HFFc6 (cell line): ENCODE measurements at regions not wholly inside any gene's neighbourhood (a gene's known extent, or its start where the extent isn't known, plus 50 kb on each side); places are given as distances from the start of the nearest gene placed in this dataset.
A peak's percentile ranks its signal among the peaks of the same experiment; 100 is the strongest.

Source experiments
- DNase-seq: peaks from one replicate; pipeline ENCODE4 v3.0.0-alpha.2; 2018
- H3K27ac Mint-ChIP-seq: 2 replicates; pipeline ENCODE4 v1.8.0; 2020; ENCODE audit warnings: mild to moderate bottlenecking, mixed read lengths
- H3K27me3 Mint-ChIP-seq: 2 replicates; pipeline ENCODE4 v1.8.0; 2021; ENCODE audit warnings: mild to moderate bottlenecking, moderate library complexity, mixed read lengths; ENCODE audit not compliant: insufficient read depth
- H3K36me3 Mint-ChIP-seq: 2 replicates; pipeline ENCODE4 v1.8.0; 2021; ENCODE audit warnings: low read depth, mixed read lengths
- H3K4me1 Mint-ChIP-seq: 2 replicates; pipeline ENCODE4 v1.8.0; 2020; ENCODE audit warnings: low read depth, mixed read lengths
- H3K4me3 Mint-ChIP-seq: 2 replicates; pipeline ENCODE4 v1.8.0; 2020; ENCODE audit warnings: mild to moderate bottlenecking, moderate library complexity, mixed read lengths
- H3K9me3 Mint-ChIP-seq: 2 replicates; pipeline ENCODE4 v1.8.0; 2020; ENCODE audit warnings: mild to moderate bottlenecking, mixed read lengths
- TF ChIP-seq, protein P1 (sequence below): fragments of 200-600 bp; sonication (generic); IDR thresholded peaks from 2 replicates; pipeline ENCODE4 v1.5.0; 2021; ENCODE audit warnings: antibody characterized with exemption, mild to moderate bottlenecking

DNA sequence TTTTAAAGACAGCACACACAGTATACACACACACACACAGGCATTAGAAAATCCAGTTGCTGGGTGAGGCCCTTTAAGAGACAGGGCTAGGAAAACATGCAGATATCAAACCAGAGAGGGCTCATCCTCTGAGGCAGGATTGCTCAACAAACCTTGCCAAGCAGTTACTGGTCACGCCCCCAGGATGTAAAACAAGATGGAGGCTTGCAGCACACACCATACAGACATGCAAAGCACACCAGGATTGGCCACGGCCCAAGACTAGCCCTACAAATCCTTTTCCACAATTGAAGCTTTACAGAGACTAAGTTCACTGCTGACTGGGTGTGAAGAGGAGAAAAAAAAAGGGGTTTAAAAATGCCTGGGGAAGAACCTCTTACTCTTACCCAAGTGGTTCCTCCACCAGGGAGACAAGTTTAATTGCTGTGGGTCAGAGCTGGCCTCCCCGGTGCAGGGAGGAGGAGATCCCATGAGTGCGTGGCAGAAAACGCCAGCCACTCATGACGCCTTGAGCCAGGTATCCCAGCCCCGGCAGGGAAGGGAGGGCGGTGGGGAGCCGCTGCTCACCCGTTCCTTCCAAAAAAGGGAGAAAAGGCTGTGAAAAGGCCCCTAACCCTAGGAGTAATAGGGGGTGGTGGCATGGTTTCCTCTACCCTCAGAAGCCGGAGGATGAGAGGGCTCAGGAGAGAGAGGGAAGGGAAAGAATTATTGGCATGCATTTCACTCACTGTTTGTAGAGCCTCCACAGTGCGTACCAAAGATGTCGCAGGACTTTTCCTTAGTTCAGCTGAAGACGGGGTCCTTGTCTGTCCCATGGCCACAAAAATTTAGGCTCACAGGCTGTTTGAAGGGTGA, 594.6 kb upstream of the ZP4 start:
- Mint-ChIP-seq H3K4me3 (peak overlapping the region; percentile 92), H3K27ac (peak overlapping the region; percentile 94), H3K27me3 (no peaks in the 10 kb centered on the region), H3K4me1 (peaks cover 84% of the 10 kb centered on the region), H3K9me3 (no peaks in the 10 kb centered on the region), H3K36me3 (peaks cover 29% of the 10 kb centered on the region)
- TF ChIP-seq, protein P1, sequence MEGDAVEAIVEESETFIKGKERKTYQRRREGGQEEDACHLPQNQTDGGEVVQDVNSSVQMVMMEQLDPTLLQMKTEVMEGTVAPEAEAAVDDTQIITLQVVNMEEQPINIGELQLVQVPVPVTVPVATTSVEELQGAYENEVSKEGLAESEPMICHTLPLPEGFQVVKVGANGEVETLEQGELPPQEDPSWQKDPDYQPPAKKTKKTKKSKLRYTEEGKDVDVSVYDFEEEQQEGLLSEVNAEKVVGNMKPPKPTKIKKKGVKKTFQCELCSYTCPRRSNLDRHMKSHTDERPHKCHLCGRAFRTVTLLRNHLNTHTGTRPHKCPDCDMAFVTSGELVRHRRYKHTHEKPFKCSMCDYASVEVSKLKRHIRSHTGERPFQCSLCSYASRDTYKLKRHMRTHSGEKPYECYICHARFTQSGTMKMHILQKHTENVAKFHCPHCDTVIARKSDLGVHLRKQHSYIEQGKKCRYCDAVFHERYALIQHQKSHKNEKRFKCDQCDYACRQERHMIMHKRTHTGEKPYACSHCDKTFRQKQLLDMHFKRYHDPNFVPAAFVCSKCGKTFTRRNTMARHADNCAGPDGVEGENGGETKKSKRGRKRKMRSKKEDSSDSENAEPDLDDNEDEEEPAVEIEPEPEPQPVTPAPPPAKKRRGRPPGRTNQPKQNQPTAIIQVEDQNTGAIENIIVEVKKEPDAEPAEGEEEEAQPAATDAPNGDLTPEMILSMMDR: no peak
- DNase-seq: peak; percentile 83

DNA sequence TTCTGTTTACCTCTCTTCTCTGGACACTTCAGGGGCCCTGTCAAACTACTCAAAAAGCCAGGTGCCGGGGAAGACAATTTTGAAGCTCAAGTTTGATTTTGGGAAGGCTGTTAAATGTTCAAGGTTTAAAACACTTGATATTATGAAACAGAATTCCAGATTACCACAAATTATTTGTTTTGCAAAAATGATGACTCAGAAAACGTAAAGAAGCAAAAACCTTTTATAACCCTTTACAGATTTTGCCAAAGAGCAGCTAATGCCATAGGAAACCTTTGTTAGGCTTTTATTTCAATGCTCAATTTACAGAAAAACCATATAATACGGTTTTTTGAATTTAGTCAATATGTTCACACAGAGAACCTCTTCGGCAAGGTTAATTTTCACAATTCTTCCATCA, 593.4 kb upstream of the ZP4 start:
- Mint-ChIP-seq H3K4me3 (peak overlapping the region; percentile 92), H3K27ac (peak overlapping the region; percentile 94), H3K9me3 (no peaks in the 10 kb centered on the region), H3K36me3 (peaks cover 38% of the 10 kb centered on the region), H3K27me3 (no peaks in the 10 kb centered on the region; the same call in 1 of the 2 replicates), H3K4me1 (peaks cover 90% of the 10 kb centered on the region)
- TF ChIP-seq, protein P1: no peak
- no peak for DNase-seq

DNA sequence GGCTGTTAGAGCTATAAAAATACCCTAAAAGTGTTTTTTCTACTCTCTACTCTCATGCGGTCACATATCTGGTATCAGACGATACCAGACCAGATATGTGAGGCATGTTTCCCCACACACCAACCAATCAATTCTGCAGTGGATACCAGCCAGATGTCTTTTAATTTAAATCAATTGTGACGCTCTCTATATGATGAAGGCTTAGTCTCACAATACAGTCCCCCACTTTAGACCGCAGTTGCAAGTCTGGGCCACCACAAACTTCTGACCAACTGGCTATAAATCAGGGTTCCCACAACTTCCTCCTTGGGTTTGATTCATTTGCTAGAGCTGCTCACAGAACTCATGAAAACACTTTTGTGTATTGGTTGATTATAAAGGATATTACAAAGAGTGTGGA, 586.1 kb upstream of the ZP4 start:
- TF ChIP-seq, protein P1: no peak
- H3K4me1 Mint-ChIP-seq: peaks cover 78% of the 10 kb centered on the region
- H3K36me3 Mint-ChIP-seq: peaks cover 43% of the 10 kb centered on the region
- peak overlapping the region; percentile 10; the same call in 1 of the 2 replicates for H3K4me3 Mint-ChIP-seq
- DNase-seq: no peak
- H3K9me3 Mint-ChIP-seq: no peaks in the 10 kb centered on the region
- H3K27ac Mint-ChIP-seq: no peak overlapping the region; the same call in 1 of the 2 replicates
- H3K27me3 Mint-ChIP-seq: no peaks in the 10 kb centered on the region; the same call in 1 of the 2 replicates

DNA sequence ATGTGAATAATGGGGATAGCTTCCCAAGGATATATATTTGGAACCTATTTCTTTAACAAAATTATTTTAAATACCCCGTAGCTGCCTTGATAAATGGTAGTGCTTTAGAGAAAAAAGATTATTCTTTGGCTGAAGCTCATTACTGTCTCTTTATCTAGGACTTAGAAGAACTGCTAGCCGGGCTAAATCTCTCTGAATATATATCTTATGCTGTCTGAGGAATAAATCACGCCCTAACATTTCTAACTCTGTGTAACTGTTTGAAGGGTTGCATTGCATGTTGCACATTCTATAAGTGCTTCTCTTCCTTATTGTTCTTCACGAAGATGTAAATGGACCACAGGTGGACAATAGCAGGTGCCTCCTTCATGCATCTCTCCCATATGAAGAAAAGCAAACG, 585.0 kb upstream of the ZP4 start:
- H3K36me3 Mint-ChIP-seq: peaks cover 39% of the 10 kb centered on the region
- peaks cover 73% of the 10 kb centered on the region for H3K4me1 Mint-ChIP-seq

DNA sequence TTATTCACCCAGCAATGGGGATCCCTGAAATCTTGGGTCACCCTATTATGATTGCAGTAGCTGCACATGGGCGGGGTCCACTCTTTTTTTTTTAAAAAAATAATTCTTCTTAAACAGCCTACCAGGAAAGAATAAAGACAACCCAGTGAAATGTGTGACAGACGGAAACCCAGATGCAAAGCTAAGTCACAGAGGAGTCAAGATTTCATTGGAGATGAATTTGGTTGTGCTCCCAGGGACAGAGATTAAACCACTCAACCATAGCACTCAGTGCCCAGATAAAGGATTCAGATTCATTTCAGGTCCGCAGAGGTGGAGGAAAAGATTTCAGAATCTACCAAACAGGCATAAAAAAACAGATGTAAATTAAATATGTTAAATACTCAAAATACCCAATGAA, 583.5 kb upstream of the ZP4 start:
- no peak overlapping the region for H3K4me3 Mint-ChIP-seq

More for the DNA sequence above, 585.0 kb upstream of the ZP4 start:
- H3K27me3 Mint-ChIP-seq: no peaks in the 10 kb centered on the region; the same call in 1 of the 2 replicates
- no peak for DNase-seq
- peak overlapping the region; percentile 44; the same call in 1 of the 2 replicates for H3K4me3 Mint-ChIP-seq
- peak overlapping the region; percentile 45; the same call in 1 of the 2 replicates for H3K27ac Mint-ChIP-seq
- TF ChIP-seq, protein P1: no peak
- no peaks in the 10 kb centered on the region for H3K9me3 Mint-ChIP-seq

More for the DNA sequence above, 583.5 kb upstream of the ZP4 start:
- Mint-ChIP-seq H3K27ac (no peak overlapping the region), H3K9me3 (no peaks in the 10 kb centered on the region), H3K36me3 (peaks cover 35% of the 10 kb centered on the region), H3K4me1 (peaks cover 76% of the 10 kb centered on the region), H3K27me3 (no peaks in the 10 kb centered on the region)
- TF ChIP-seq, protein P1: no peak
- no peak for DNase-seq
